ENCODE measurements at regions not wholly inside any gene's neighbourhood (a gene's known extent, or its start where the extent isn't known, plus 50 kb on each side); places are given as distances from the start of the nearest gene placed in this dataset.

DNA sequence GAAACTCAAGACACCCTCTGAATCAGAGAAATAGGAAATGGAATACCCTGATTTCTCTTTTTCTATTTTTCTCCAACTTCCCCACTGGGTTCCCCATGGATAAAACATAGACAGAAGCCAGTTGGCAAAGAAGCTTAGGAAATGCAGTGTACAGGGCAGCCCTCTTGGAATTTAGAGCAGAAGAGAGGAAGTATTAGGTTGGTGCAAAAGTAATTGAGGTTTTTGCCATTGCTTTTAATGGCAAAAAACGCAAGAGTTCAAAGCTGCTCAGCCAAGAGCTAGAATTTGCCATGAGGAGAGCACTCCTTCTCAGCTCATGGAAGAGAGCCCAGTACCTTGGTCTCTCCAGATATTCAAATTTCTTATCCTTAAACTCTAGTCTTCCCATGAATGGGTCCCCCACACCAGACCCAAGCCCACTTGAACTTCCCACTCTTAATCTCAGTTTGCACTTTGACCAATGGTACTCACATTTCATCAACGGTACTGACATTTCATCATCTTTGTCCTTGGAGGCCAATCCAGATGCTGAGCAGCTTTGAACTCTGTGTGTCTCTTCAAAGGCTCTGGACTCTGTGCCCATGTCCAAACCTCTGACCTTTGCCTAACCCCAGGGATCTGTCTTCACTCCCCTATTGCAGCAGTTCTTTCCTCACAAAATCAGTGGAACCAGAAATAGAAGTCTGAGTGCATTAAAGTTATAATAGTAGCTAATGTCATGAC, 73.2 kb upstream of the PPP1R3C start:
- peaks cover 6% of the 10 kb centered on the region for H3K4me1 ChIP-seq
- no peak overlapping the region for H3K4me3 ChIP-seq
- no peaks in the 10 kb centered on the region for H3K36me3 ChIP-seq
- H2AFZ ChIP-seq (replicated peaks): no peak overlapping the region
- no peak overlapping the region for H3K9ac ChIP-seq
- Mint-ChIP-seq H3K36me3 (no peaks in the 10 kb centered on the region), H3K4me1 (peaks cover 4% of the 10 kb centered on the region), H3K27me3 (ENCODE audit: insufficient read depth, low read depth) (no peaks in the 10 kb centered on the region), H3K4me3 (no peak overlapping the region), H3K27ac (no peak overlapping the region), H3K9me3 (no peaks in the 10 kb centered on the region)
- H3K27me3 ChIP-seq: no peaks in the 10 kb centered on the region
- H3K79me2 ChIP-seq (ENCODE audit: low read depth): no peaks in the 10 kb centered on the region
- TF ChIP-seq EZH2 (IDR thresholded peaks at IDR 0.05) (no peak), EZH2phosphoT487 (IDR thresholded peaks at IDR 0.05) (no peak)
- TF ChIP-seq, protein P1, sequence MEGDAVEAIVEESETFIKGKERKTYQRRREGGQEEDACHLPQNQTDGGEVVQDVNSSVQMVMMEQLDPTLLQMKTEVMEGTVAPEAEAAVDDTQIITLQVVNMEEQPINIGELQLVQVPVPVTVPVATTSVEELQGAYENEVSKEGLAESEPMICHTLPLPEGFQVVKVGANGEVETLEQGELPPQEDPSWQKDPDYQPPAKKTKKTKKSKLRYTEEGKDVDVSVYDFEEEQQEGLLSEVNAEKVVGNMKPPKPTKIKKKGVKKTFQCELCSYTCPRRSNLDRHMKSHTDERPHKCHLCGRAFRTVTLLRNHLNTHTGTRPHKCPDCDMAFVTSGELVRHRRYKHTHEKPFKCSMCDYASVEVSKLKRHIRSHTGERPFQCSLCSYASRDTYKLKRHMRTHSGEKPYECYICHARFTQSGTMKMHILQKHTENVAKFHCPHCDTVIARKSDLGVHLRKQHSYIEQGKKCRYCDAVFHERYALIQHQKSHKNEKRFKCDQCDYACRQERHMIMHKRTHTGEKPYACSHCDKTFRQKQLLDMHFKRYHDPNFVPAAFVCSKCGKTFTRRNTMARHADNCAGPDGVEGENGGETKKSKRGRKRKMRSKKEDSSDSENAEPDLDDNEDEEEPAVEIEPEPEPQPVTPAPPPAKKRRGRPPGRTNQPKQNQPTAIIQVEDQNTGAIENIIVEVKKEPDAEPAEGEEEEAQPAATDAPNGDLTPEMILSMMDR (IDR thresholded peaks at IDR 0.05): no peak
- H3K9me3 ChIP-seq (ENCODE audit: low read depth): no peaks in the 10 kb centered on the region
- H3K27ac ChIP-seq: no peak overlapping the region
- H3K4me2 ChIP-seq: no peak overlapping the region
- no peaks in the 10 kb centered on the region for H3F3A ChIP-seq (ENCODE audit: low read depth)
- no peaks in the 10 kb centered on the region for H4K20me1 ChIP-seq (ENCODE audit: low read depth)
- no peak for DNase-seq (ENCODE audit: low spot score)

DNA sequence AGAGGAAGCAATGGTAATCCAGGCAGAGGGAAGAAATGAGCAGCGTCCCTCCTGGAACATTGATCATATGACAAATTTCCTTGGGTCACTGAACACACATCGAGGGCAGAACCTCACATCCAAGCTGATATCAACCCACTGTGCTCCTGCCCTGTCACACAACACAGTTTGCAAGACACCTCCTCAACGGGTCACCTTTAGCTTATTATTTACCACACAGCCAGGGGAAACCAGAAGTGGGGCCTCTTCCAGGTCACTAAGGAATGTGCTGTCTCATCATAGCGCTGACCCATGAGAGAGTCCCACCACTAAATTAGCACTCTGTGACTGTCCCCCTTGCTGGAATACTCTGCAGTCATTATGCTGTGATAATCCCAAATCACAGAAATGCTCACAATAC, 69.7 kb upstream of the PPP1R3C start:
- H3K27me3 Mint-ChIP-seq (ENCODE audit: insufficient read depth, low read depth): no peaks in the 10 kb centered on the region
- Histone ChIP-seq H4K20me1 (ENCODE audit: low read depth) (no peaks in the 10 kb centered on the region), H3K4me3 (no peak overlapping the region), H3K9me3 (ENCODE audit: low read depth) (no peaks in the 10 kb centered on the region), H3K4me2 (no peak overlapping the region), H3K36me3 (no peaks in the 10 kb centered on the region), H3K79me2 (ENCODE audit: low read depth) (no peaks in the 10 kb centered on the region), H3F3A (ENCODE audit: low read depth) (no peaks in the 10 kb centered on the region), H3K9ac (no peak overlapping the region), H3K27me3 (no peaks in the 10 kb centered on the region), H3K4me1 (peaks cover 6% of the 10 kb centered on the region), H2AFZ (replicated peaks) (no peak overlapping the region), H3K27ac (no peak overlapping the region)
- TF ChIP-seq EZH2phosphoT487 (IDR thresholded peaks at IDR 0.05): no peak
- no peak for TF ChIP-seq EZH2 (IDR thresholded peaks at IDR 0.05)
- TF ChIP-seq, protein P1 (IDR thresholded peaks at IDR 0.05): no peak
- peaks cover 4% of the 10 kb centered on the region for H3K4me1 Mint-ChIP-seq
- H3K9me3 Mint-ChIP-seq: no peaks in the 10 kb centered on the region
- H3K36me3 Mint-ChIP-seq: no peaks in the 10 kb centered on the region
- H3K4me3 Mint-ChIP-seq: no peak overlapping the region
- DNase-seq (ENCODE audit: low spot score): no peak
- no peak overlapping the region for H3K27ac Mint-ChIP-seq

DNA sequence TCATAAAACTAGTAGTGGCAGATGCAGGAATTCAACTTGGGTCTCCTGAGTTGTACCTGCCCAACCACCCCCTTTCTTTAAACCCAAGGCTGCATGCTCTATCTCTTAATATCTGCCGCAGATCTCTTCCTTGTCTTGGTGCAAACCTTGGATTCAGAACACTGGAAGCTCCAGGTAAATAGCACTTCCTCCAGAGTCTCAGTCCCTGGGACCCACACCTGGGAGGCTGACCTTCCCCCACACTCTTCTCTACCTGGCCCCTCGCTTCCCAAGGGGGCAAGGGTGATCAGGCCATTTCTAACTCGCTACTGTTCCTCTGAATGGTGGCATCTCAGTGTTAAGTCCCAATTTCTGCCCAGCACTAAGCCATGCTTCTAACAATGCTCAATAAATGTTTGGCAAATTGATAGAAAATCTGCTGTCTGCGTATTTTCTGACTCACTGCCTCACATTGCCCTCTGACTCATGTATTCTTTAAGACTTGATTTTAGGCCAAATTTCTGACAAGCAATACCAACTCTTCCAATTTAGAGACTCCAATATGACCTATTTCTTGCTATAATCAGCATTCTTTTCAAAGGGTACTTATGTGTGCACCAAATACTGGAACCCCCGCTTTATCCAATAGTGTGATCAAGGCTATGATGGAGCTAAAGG, 68.0 kb upstream of the PPP1R3C start:
- Histone ChIP-seq H3K36me3 (no peaks in the 10 kb centered on the region), H4K20me1 (ENCODE audit: low read depth) (no peaks in the 10 kb centered on the region), H3K4me3 (no peak overlapping the region), H3K27ac (no peak overlapping the region), H3K4me1 (no peaks in the 10 kb centered on the region), H3K9me3 (ENCODE audit: low read depth) (no peaks in the 10 kb centered on the region), H3K4me2 (no peak overlapping the region), H3F3A (ENCODE audit: low read depth) (no peaks in the 10 kb centered on the region), H3K9ac (no peak overlapping the region), H3K79me2 (ENCODE audit: low read depth) (no peaks in the 10 kb centered on the region), H3K27me3 (no peaks in the 10 kb centered on the region), H2AFZ (replicated peaks) (no peak overlapping the region)
- Mint-ChIP-seq H3K9me3 (no peaks in the 10 kb centered on the region), H3K4me3 (no peak overlapping the region), H3K4me1 (no peaks in the 10 kb centered on the region), H3K27me3 (ENCODE audit: insufficient read depth, low read depth) (no peaks in the 10 kb centered on the region), H3K27ac (no peak overlapping the region), H3K36me3 (no peaks in the 10 kb centered on the region)
- DNase-seq (ENCODE audit: low spot score): no peak
- no peak for TF ChIP-seq EZH2 (IDR thresholded peaks at IDR 0.05)
- TF ChIP-seq, protein P1 (IDR thresholded peaks at IDR 0.05): no peak
- TF ChIP-seq EZH2phosphoT487 (IDR thresholded peaks at IDR 0.05): no peak
